ENCODE measurements at regions not wholly inside any gene's neighbourhood (a gene's known extent, or its start where the extent isn't known, plus 50 kb on each side); places are given as distances from the start of the nearest gene placed in this dataset.
"Not testable (repeated sequence)": the region's sequence is repeated elsewhere in the genome, so short reads cannot be mapped to it uniquely, and the experiment has no call there.

- no peak for DNase-seq
These were observed 616.1 kb upstream of the RGMB start for GRCh38 chr5:98157368-98157767.

GRCh38 chr5:98158440-98158839 is 615.0 kb upstream of the RGMB start:
- no peak for DNase-seq

- peak; percentile 11 for DNase-seq
These were observed 609.5 kb upstream of the RGMB start for GRCh38 chr5:98163796-98164493.

GRCh38 chr5:98168871-98169270 is 604.6 kb upstream of the RGMB start:
- no peak for DNase-seq

- no peak for DNase-seq
These were observed 602.5 kb upstream of the RGMB start for GRCh38 chr5:98170994-98171393.

- DNase-seq = peak; percentile 84
These were observed 600.1 kb upstream of the RGMB start for GRCh38 chr5:98173334-98173733.

- no peak for DNase-seq
These were observed 598.0 kb upstream of the RGMB start for GRCh38 chr5:98175474-98175873.

- DNase-seq = peak; percentile 35
These were observed 593.4 kb upstream of the RGMB start for GRCh38 chr5:98179791-98180755.

- no peak for DNase-seq
These were observed 587.3 kb upstream of the RGMB start for GRCh38 chr5:98186128-98186527.

- no peak for DNase-seq
These were observed 585.5 kb upstream of the RGMB start for GRCh38 chr5:98187945-98188344.

- DNase-seq = not testable (repeated sequence)
These were observed 583.1 kb upstream of the RGMB start for GRCh38 chr5:98190344-98190743.

- DNase-seq = no peak
These were observed 579.3 kb upstream of the RGMB start for GRCh38 chr5:98193921-98194760.

GRCh38 chr5:98200726-98201541 is 572.5 kb upstream of the RGMB start:
- no peak for DNase-seq

- DNase-seq = no peak
These were observed 568.7 kb upstream of the RGMB start for GRCh38 chr5:98204798-98205197.

GRCh38 chr5:98205691-98206461 is 567.6 kb upstream of the RGMB start:
- DNase-seq = peak; percentile 34

GRCh38 chr5:98206566-98206965 is 566.9 kb upstream of the RGMB start:
- no peak for DNase-seq

GRCh38 chr5:98209418-98209817 is 564.0 kb upstream of the RGMB start:
- DNase-seq = no peak

GRCh38 chr5:98214240-98215051 is 559.0 kb upstream of the RGMB start:
- DNase-seq = peak; percentile 16

- DNase-seq = no peak
These were observed 556.3 kb upstream of the RGMB start for GRCh38 chr5:98217138-98217537.

- no peak for DNase-seq
These were observed 554.6 kb upstream of the RGMB start for GRCh38 chr5:98218838-98219237.

- DNase-seq = no peak
These were observed 546.0 kb upstream of the RGMB start for GRCh38 chr5:98227489-98227888.

All from NCI-H226 (cell line).